Smooth muscle cell (in vitro differentiated cells): ENCODE measurements at regions not wholly inside any gene's neighbourhood (a gene's known extent, or its start where the extent isn't known, plus 50 kb on each side); places are given as distances from the start of the nearest gene placed in this dataset.

Experiments used
- DNase-seq: peaks from one replicate; lab custom pipeline; 2025; ENCODE audit not compliant: unreplicated experiment; lab: John Stamatoyannopoulos, UW
- H2AFZ ChIP-seq: fragments of 200-600 bp; sonication (generic); 2 replicates; pipeline ENCODE4 v1.6.0; 2016; ENCODE audit warnings: antibody characterized with exemption, low read depth, mild to moderate bottlenecking
- H3F3A ChIP-seq: fragments of 200-600 bp; sonication (generic); 2 replicates; pipeline ENCODE4 v1.6.0; 2017; ENCODE audit warnings: antibody characterized with exemption, low read depth
- H3K27ac ChIP-seq: fragments of 200-600 bp; sonication (generic); 2 replicates; pipeline ENCODE4 v1.5.1; 2016; ENCODE audit warnings: low read depth, mild to moderate bottlenecking
- H3K27me3 ChIP-seq: fragments of 200-600 bp; sonication (generic); 2 replicates; pipeline ENCODE4 v1.6.1; 2016; ENCODE audit warnings: low read depth, mild to moderate bottlenecking
- H3K36me3 ChIP-seq: fragments of 200-600 bp; sonication (generic); 2 replicates; pipeline ENCODE4 v1.5.1; 2016; ENCODE audit warnings: low read depth
- H3K4me1 ChIP-seq: fragments of 200-600 bp; sonication (generic); 2 replicates; pipeline ENCODE4 v1.5.1; 2016; ENCODE audit warnings: low read depth
- H3K4me2 ChIP-seq: fragments of 200-600 bp; sonication (generic); 2 replicates; pipeline ENCODE4 v1.6.0; 2016; ENCODE audit warnings: mild to moderate bottlenecking
- H3K4me3 ChIP-seq: fragments of 200-600 bp; sonication (generic); 2 replicates; pipeline ENCODE4 v1.5.1; 2016; ENCODE audit warnings: mild to moderate bottlenecking
- H3K79me2 ChIP-seq: fragments of 200-600 bp; sonication (generic); 2 replicates; pipeline ENCODE4 v1.6.0; 2016; ENCODE audit warnings: low read depth, mild to moderate bottlenecking
- H3K9ac ChIP-seq: fragments of 200-600 bp; sonication (generic); 2 replicates; pipeline ENCODE4 v1.6.0; 2016; ENCODE audit warnings: low read depth
- H3K9me3 ChIP-seq: fragments of 200-600 bp; sonication (generic); replicated peaks from 2 replicates; pipeline ENCODE4 v1.5.1; 2016; ENCODE audit warnings: low read depth
- H4K20me1 ChIP-seq: fragments of 200-600 bp; sonication (generic); 2 replicates; pipeline ENCODE4 v1.6.0; 2016; ENCODE audit warnings: low read depth
- WGBS: methylation state at CpG from one replicate; pipeline ENCODE4 v1.1.7; 2016; ENCODE audit warnings: low lambda C conversion rate; 5-methylcytosine and 5-hydroxymethylcytosine counted together
- TF ChIP-seq, protein P1 (sequence below): fragments of 200-600 bp; sonication (generic); IDR thresholded peaks from 2 replicates; pipeline ENCODE4 v1.5.1; 2017; ENCODE audit warnings: borderline replicate concordance, mild to moderate bottlenecking, antibody characterized with exemption; ENCODE audit not compliant: insufficient read depth, poor library complexity, severe bottlenecking

DNA sequence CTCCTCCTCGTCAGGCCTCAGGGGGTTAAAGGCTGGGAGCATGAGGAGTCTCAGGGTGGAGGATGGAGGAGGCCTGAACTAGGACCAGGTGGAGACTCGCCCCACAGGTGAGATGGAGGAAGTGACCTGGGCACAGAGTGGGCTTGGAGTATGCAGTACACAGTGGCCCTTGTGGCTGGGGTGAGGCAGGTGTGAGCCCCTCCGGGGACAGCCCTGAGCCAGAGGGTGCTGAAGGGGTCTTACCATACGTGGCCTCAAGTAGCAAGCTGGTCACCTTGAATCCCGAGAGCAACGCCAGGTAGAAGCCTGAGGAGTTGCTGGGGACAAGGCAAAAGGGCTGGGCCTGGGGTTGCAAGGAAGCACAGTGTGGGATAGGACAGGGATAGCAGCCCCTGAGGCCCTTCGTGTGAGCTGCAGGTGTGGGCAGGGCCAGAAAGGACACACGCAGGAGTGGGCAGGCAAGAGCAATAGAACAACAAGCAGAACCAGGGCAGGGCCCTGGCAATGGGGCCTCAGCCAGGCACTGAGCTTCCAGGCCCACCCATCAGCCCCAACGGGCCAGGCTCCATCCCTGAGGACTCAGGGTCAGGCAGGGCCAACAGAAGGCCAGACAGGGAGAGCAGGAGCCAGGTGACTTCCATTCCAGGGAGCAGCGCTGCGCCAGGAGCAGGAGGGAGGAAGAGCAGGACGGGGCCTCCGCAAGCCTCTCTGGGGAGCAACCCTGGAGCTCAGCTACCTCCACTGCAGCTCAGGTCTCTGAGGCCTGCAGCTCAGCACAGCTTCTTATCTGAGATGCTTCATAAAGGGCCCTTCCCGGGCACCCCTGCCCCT lies 64.2 kb upstream of the TNRC6C start:
- H3K4me3 ChIP-seq: no peak overlapping the region
- H3K9me3 ChIP-seq: no peaks in the 10 kb centered on the region
- no peaks in the 10 kb centered on the region for H3K36me3 ChIP-seq
- TF ChIP-seq, protein P1, sequence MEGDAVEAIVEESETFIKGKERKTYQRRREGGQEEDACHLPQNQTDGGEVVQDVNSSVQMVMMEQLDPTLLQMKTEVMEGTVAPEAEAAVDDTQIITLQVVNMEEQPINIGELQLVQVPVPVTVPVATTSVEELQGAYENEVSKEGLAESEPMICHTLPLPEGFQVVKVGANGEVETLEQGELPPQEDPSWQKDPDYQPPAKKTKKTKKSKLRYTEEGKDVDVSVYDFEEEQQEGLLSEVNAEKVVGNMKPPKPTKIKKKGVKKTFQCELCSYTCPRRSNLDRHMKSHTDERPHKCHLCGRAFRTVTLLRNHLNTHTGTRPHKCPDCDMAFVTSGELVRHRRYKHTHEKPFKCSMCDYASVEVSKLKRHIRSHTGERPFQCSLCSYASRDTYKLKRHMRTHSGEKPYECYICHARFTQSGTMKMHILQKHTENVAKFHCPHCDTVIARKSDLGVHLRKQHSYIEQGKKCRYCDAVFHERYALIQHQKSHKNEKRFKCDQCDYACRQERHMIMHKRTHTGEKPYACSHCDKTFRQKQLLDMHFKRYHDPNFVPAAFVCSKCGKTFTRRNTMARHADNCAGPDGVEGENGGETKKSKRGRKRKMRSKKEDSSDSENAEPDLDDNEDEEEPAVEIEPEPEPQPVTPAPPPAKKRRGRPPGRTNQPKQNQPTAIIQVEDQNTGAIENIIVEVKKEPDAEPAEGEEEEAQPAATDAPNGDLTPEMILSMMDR: no peak
- H3K4me2 ChIP-seq: no peak overlapping the region
- no peak overlapping the region for H3K27ac ChIP-seq
- no peaks in the 10 kb centered on the region for H4K20me1 ChIP-seq
- peaks cover 4% of the 10 kb centered on the region for H3K4me1 ChIP-seq
- H3K9ac ChIP-seq: no peak overlapping the region
- no peak for DNase-seq
- H3K27me3 ChIP-seq: peaks cover 17% of the 10 kb centered on the region
- WGBS: 93% methylated on average over 14 of the region's 14 CpGs
- no peak overlapping the region for H2AFZ ChIP-seq
- no peaks in the 10 kb centered on the region for H3F3A ChIP-seq
- no peaks in the 10 kb centered on the region for H3K79me2 ChIP-seq

DNA sequence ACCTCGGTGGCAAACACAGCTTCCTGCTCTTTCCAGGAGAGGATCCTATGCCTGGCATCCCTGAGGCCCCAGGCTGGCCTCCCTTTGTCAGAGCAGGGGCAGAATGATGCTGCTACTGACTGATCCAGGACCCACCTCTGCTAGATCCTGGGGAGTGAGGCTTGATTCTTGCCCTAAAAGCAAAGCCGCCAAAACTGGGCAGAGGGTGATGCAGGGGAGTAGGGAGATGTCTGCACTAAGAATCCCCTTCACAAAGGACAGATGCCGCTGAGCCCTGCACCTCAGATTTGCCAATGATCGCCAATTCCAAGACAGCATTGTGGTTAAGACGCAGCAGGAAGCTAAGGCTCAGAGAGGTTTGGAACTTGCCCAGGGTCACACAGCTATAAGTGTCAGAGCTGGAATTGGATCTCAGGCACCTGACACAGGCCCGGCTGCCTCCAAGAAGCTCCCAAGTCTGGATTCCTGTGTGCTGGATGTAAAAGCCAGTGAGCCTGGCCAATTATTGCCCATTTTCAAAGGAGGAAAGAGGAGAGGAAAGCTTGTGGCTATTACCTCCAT lies 60.7 kb upstream of the TNRC6C start:
- Histone ChIP-seq H3F3A (no peaks in the 10 kb centered on the region), H2AFZ (no peak overlapping the region), H3K4me1 (peaks cover 2% of the 10 kb centered on the region), H3K27ac (no peak overlapping the region), H3K27me3 (peaks cover 18% of the 10 kb centered on the region), H4K20me1 (no peaks in the 10 kb centered on the region), H3K79me2 (no peaks in the 10 kb centered on the region), H3K4me2 (no peak overlapping the region), H3K9me3 (no peaks in the 10 kb centered on the region), H3K9ac (no peak overlapping the region), H3K36me3 (no peaks in the 10 kb centered on the region), H3K4me3 (no peak overlapping the region)
- WGBS: 96% methylated on average over 6 of the region's 6 CpGs
- DNase-seq: no peak
- TF ChIP-seq, protein P1: no peak

DNA sequence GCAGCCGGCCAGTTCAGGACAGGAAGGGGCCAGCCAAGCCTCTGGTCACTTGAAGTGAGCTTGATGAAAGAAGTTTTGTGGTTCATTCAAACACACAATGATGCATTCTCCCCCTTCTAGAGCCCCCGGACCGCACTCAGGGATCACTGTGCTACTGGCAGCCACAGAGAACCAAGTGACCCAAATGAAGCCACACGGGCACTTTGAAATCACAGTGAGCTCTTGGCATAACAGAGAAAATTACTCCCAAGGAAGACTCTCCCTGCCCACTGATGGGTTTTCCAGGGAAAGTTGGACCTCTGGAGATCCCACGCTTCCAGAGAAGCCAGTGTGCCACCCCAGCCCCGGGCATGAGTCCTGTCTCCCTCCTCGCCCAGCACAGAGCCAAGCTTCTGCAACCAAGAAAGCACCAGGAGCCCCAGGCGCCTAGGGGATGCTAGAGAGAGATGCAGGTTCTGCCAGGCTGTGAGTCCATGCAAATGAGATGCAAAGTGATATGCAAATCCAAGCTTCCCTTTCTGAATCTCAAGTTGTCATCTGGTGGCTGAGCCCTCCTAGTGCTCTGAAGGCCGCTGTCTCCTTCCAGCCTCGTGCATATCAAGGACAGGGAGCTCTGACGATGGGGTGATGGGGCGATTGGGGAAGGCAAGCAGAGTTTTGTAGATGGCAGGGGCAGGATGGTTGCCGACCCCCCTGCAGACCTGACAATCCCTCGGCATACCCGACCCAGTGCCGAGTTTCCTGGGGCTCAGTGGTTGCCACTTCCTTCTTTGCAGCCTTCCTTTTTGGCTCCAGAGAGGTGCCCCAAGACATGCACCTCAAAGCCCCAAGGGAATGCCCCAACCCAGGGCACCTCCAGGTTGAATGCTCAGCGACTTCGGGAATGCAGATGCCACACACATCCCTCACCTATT lies 59.7 kb upstream of the TNRC6C start:
- Histone ChIP-seq H3K9me3 (no peaks in the 10 kb centered on the region), H3K4me3 (no peak overlapping the region), H3K4me2 (no peak overlapping the region), H3K36me3 (no peaks in the 10 kb centered on the region), H3K27me3 (peaks cover 22% of the 10 kb centered on the region), H3K9ac (no peak overlapping the region), H3K27ac (no peak overlapping the region), H3K79me2 (no peaks in the 10 kb centered on the region), H3F3A (no peaks in the 10 kb centered on the region), H4K20me1 (no peaks in the 10 kb centered on the region), H2AFZ (no peak overlapping the region), H3K4me1 (no peaks in the 10 kb centered on the region)
- DNase-seq: no peak
- TF ChIP-seq, protein P1: no peak
- 85% methylated on average over 18 of the region's 18 CpGs for WGBS
